Chondrocyte (in vitro differentiated cells): ENCODE measurements at regions not wholly inside any gene's neighbourhood (a gene's known extent, or its start where the extent isn't known, plus 50 kb on each side); places are given as distances from the start of the nearest gene placed in this dataset.
A peak's percentile ranks its signal among the peaks of the same experiment; 100 is the strongest.

Source experiments
- DNase-seq: peaks from one replicate; pipeline ENCODE4 v3.0.0; 2021; ENCODE audit warnings: mixed read lengths, low spot score
- H3K27ac Mint-ChIP-seq: one replicate; pipeline ENCODE4 v1.8.0; 2021; ENCODE audit warnings: mild to moderate bottlenecking, moderate library complexity, mixed read lengths; ENCODE audit not compliant: unreplicated experiment
- H3K27me3 Mint-ChIP-seq: 2 replicates; pipeline ENCODE4 v1.8.0; 2021; ENCODE audit warnings: low read depth, mixed read lengths
- H3K36me3 Mint-ChIP-seq: 2 replicates; pipeline ENCODE4 v1.8.0; 2021; ENCODE audit warnings: low read depth, mixed read lengths
- H3K4me1 Mint-ChIP-seq: 2 replicates; pipeline ENCODE4 v1.8.0; 2021; ENCODE audit warnings: low read depth, mild to moderate bottlenecking, mixed read lengths
- H3K4me3 Mint-ChIP-seq: one replicate; pipeline ENCODE4 v1.8.0; 2021; ENCODE audit warnings: mild to moderate bottlenecking, moderate library complexity, mixed read lengths; ENCODE audit not compliant: unreplicated experiment
- H3K9me3 Mint-ChIP-seq: 2 replicates; pipeline ENCODE4 v1.8.0; 2021; ENCODE audit warnings: low read depth, mixed read lengths
- CTCF ChIP-seq: fragments of 200-600 bp; sonication (generic); IDR thresholded peaks from 2 replicates; pipeline ENCODE4 v1.5.0; 2021; ENCODE audit warnings: antibody characterized with exemption, mild to moderate bottlenecking, moderate library complexity

GRCh38 chr1:60271041-60271440 lies 197.5 kb upstream of the C1orf87 start:
- peaks cover 2% of the 10 kb centered on the region for H3K36me3 Mint-ChIP-seq
- no peak for TF ChIP-seq CTCF
- H3K27ac Mint-ChIP-seq = no peak overlapping the region
- peaks cover 9% of the 10 kb centered on the region for H3K4me1 Mint-ChIP-seq
- peaks cover 11% of the 10 kb centered on the region for H3K9me3 Mint-ChIP-seq
- no peak overlapping the region for H3K4me3 Mint-ChIP-seq
- H3K27me3 Mint-ChIP-seq = no peaks in the 10 kb centered on the region
- no peak for DNase-seq

- Mint-ChIP-seq H3K27ac (peak overlapping the region; percentile 4), H3K4me1 (peaks cover 7% of the 10 kb centered on the region), H3K4me3 (no peak overlapping the region), H3K9me3 (peaks cover 11% of the 10 kb centered on the region), H3K27me3 (no peaks in the 10 kb centered on the region), H3K36me3 (peaks cover 2% of the 10 kb centered on the region)
- TF ChIP-seq CTCF = no peak
- DNase-seq = no peak
Observed at GRCh38 chr1:60268451-60268850, 194.9 kb upstream of the C1orf87 start.

- Mint-ChIP-seq H3K36me3 (peaks cover 2% of the 10 kb centered on the region), H3K4me3 (no peak overlapping the region), H3K9me3 (peaks cover 11% of the 10 kb centered on the region), H3K4me1 (peaks cover 7% of the 10 kb centered on the region), H3K27ac (no peak overlapping the region), H3K27me3 (no peaks in the 10 kb centered on the region)
- DNase-seq = no peak
- TF ChIP-seq CTCF = no peak
Observed at GRCh38 chr1:60265560-60266535, 192.3 kb upstream of the C1orf87 start.

- no peak for TF ChIP-seq CTCF
Observed at GRCh38 chr1:60262701-60263100, 189.1 kb upstream of the C1orf87 start.

GRCh38 chr1:60257531-60257930 lies 184.0 kb upstream of the C1orf87 start:
- DNase-seq = no peak
- no peak overlapping the region for H3K27ac Mint-ChIP-seq
- no peaks in the 10 kb centered on the region for H3K27me3 Mint-ChIP-seq
- no peaks in the 10 kb centered on the region for H3K36me3 Mint-ChIP-seq
- peaks cover 5% of the 10 kb centered on the region for H3K4me1 Mint-ChIP-seq
- TF ChIP-seq CTCF = no peak
- no peak overlapping the region for H3K4me3 Mint-ChIP-seq
- H3K9me3 Mint-ChIP-seq = peaks cover 4% of the 10 kb centered on the region

More at GRCh38 chr1:60262701-60263100, 189.1 kb upstream of the C1orf87 start:
- no peaks in the 10 kb centered on the region for H3K9me3 Mint-ChIP-seq
- no peak overlapping the region for H3K4me3 Mint-ChIP-seq
- no peaks in the 10 kb centered on the region for H3K36me3 Mint-ChIP-seq
- no peak for DNase-seq
- H3K4me1 Mint-ChIP-seq = peaks cover 7% of the 10 kb centered on the region
- H3K27me3 Mint-ChIP-seq = no peaks in the 10 kb centered on the region
- no peak overlapping the region for H3K27ac Mint-ChIP-seq
